ENCODE measurements at regions not wholly inside any gene's neighbourhood (a gene's known extent, or its start where the extent isn't known, plus 50 kb on each side); places are given as distances from the start of the nearest gene placed in this dataset.

DNA sequence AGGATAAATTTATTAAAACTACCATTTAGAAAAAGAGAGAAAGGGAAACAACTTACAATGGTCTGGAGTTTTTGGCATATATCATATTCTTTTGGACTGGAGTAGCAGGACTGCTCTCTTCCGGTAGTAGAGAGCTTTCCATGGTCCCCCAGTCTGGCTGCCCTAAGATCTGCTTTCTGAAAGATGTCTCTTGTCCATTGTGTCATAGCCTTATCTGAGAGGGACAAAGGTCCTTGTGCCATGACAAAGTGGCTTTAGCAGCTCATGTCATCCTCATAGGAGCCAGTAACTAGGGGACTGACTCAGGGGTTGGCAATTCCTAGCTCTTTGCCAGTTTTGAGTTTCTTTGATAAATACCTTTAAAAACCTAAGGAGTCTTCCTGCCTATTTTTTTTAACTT lies 505.5 kb upstream of the ZEB2 start:
- H3K4me1 ChIP-seq (ENCODE audit: control insufficient read depth in 2 of 3, insufficient read depth in 2 of 3, low read depth in 1 of 3, low read length in 3 of 3): peaks cover 0 to 2% (median 0%) of the 10 kb centered on the region in 3 donors
- TF ChIP-seq, protein P1, sequence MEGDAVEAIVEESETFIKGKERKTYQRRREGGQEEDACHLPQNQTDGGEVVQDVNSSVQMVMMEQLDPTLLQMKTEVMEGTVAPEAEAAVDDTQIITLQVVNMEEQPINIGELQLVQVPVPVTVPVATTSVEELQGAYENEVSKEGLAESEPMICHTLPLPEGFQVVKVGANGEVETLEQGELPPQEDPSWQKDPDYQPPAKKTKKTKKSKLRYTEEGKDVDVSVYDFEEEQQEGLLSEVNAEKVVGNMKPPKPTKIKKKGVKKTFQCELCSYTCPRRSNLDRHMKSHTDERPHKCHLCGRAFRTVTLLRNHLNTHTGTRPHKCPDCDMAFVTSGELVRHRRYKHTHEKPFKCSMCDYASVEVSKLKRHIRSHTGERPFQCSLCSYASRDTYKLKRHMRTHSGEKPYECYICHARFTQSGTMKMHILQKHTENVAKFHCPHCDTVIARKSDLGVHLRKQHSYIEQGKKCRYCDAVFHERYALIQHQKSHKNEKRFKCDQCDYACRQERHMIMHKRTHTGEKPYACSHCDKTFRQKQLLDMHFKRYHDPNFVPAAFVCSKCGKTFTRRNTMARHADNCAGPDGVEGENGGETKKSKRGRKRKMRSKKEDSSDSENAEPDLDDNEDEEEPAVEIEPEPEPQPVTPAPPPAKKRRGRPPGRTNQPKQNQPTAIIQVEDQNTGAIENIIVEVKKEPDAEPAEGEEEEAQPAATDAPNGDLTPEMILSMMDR (IDR thresholded peaks at IDR 0.05; ENCODE audit: borderline replicate concordance, extremely low read depth, insufficient read depth): no peak
- intact Hi-C loops (cut with DNase I): no loop called here
- no peak for FAIRE-seq
- H3K9me3 ChIP-seq (ENCODE audit: control insufficient read depth in 2 of 3, insufficient read depth in 1 of 3, low read length in 3 of 3): no peaks in the 10 kb centered on the region
- no peak overlapping the region for H3K27ac ChIP-seq (ENCODE audit: low read depth in 2 of 2, low read length in 2 of 2)
- no peaks in the 10 kb centered on the region for H3K36me3 ChIP-seq (ENCODE audit: control insufficient read depth in 2 of 3, insufficient read depth in 3 of 3, low read length in 3 of 3)
- DNase-seq: no peak
- no peak overlapping the region for H3K9ac ChIP-seq (ENCODE audit: low read length in 3 of 3)
- H3K27me3 ChIP-seq (ENCODE audit: control insufficient read depth, insufficient read depth, low read length): no peaks in the 10 kb centered on the region
- peak overlapping the region in 2 of 3 donors; percentile 2 to 21 for H3K4me3 ChIP-seq (ENCODE audit: low read length in 3 of 3)

DNA sequence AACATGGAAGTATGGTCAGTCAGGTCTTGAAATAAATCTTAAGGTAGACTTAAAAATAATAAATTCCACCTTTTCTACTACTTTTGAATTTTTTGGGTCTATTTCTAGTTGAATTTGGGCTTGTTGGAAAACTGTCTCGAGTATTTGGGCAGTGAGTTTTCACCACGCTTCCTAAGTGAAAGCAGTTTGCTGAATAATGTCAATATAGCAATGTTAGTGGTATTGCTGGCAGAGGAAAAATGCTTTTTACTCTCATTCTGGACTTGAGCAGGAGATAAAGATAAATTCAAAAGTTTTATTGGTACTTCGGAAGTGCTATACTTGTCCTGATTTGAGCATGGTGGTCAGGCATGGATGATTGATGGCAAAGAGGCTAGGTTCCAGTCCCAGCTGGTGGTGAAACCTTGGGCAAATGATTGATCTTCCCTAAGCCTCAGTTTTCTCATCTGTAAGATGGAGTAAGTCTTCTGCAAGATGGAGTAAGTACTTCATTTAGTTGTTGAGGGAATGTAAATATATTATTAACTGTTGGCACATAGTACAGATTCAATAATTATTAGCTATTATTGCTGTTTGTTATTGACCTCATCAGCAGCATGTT lies 503.5 kb upstream of the ZEB2 start:
- H3K27ac ChIP-seq (ENCODE audit: low read depth in 2 of 2, low read length in 2 of 2): peak overlapping the region; percentile 49 to 59
- intact Hi-C loops (cut with DNase I): no loop called here

DNA sequence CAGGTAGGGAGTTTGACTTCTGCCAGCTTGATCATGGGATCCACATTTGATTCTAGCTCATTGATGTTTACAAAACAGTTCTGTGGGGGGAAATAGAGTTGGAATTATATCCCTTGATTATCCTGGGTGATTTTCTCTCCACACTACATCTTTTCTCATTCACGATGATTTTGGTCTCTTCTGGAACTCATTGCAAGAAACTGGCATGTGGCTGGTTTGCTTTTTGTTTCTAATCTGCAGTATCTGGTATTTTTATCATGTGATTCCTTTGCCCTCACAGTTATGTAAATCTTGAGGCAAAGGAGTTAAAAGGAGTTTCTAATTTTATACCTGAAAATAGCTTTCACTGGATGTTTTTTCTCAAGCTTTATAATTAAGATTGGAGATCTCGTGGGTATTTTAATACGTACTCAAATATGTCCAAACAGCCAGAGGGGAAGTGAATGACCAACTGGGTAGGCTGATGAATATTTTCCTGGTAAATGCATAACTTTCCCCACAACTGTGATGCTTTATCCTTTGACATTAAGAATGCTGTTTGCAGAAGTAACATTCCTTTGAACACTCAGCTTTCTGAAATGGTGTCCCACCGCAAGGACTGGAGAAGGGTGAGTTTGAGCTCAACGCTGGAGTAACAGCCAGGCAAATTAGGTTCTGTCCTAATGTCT lies 502.9 kb upstream of the ZEB2 start:
- Histone ChIP-seq H3K27ac (ENCODE audit: low read depth in 2 of 2, low read length in 2 of 2) (peak overlapping the region; percentile 49 to 59), H3K4me1 (ENCODE audit: control insufficient read depth in 2 of 3, insufficient read depth in 2 of 3, low read depth in 1 of 3, low read length in 3 of 3) (peaks cover 0 to 2% (median 0%) of the 10 kb centered on the region in 3 donors), H3K9ac (ENCODE audit: low read length in 3 of 3) (peak overlapping the region in 1 of 3 donors; percentile 41), H3K27me3 (ENCODE audit: control insufficient read depth, insufficient read depth, low read length) (no peaks in the 10 kb centered on the region), H3K36me3 (ENCODE audit: control insufficient read depth in 2 of 3, insufficient read depth in 3 of 3, low read length in 3 of 3) (no peaks in the 10 kb centered on the region), H3K9me3 (ENCODE audit: control insufficient read depth in 2 of 3, insufficient read depth in 1 of 3, low read length in 3 of 3) (no peaks in the 10 kb centered on the region), H3K4me3 (ENCODE audit: low read length in 3 of 3) (peak overlapping the region in 2 of 3 donors; percentile 52 to 62)
- FAIRE-seq (no peak), DNase-seq (peak in 2 of 5 donors; percentile 26 to 32)
- intact Hi-C loops (cut with DNase I): no loop called here
- TF ChIP-seq, protein P1 (IDR thresholded peaks at IDR 0.05; ENCODE audit: borderline replicate concordance, extremely low read depth, insufficient read depth): no peak

More for the DNA sequence above, 503.5 kb upstream of the ZEB2 start:
- no peaks in the 10 kb centered on the region for H3K36me3 ChIP-seq (ENCODE audit: control insufficient read depth in 2 of 3, insufficient read depth in 3 of 3, low read length in 3 of 3)
- H3K4me3 ChIP-seq (ENCODE audit: low read length in 3 of 3): peak overlapping the region in 2 of 3 donors; percentile 52 to 62
- H3K4me1 ChIP-seq (ENCODE audit: control insufficient read depth in 2 of 3, insufficient read depth in 2 of 3, low read depth in 1 of 3, low read length in 3 of 3): peaks cover 0 to 2% (median 0%) of the 10 kb centered on the region in 3 donors
- H3K9ac ChIP-seq (ENCODE audit: low read length in 3 of 3): peak overlapping the region in 1 of 3 donors; percentile 41
- TF ChIP-seq, protein P1 (IDR thresholded peaks at IDR 0.05; ENCODE audit: borderline replicate concordance, extremely low read depth, insufficient read depth): no peak
- no peak for FAIRE-seq
- no peak for DNase-seq
- H3K27me3 ChIP-seq (ENCODE audit: control insufficient read depth, insufficient read depth, low read length): no peaks in the 10 kb centered on the region
- H3K9me3 ChIP-seq (ENCODE audit: control insufficient read depth in 2 of 3, insufficient read depth in 1 of 3, low read length in 3 of 3): no peaks in the 10 kb centered on the region

Measured in kidney (tissue), 13 donors.